ENCODE measurements at regions not wholly inside any gene's neighbourhood (a gene's known extent, or its start where the extent isn't known, plus 50 kb on each side); places are given as distances from the start of the nearest gene placed in this dataset.

DNA sequence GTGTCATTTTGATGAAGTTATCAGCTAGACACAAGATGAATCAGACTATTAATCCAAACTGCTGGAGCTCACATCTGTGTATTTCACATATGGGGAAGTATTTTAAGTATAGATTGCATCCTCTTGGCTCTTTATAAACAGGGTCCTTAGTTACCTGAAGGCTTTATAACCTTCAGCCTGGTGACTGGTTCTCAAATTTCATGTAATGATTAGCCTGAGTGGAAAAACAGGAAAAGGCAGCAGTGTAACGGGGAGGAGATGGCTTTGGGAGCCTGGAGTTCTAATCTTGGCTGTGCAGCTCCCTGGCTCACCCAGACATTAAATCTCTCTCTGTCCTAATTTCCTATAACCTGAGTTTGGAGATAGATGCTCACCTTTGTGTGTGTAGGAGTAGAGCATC lies 103.8 kb upstream of the HPF1 start:
- ChIA-PET POLR2A (no interaction called here), CTCF (no interaction called here)
- no peak for TF ChIP-seq CTCF (IDR thresholded peaks at IDR 0.05; ENCODE audit: insufficient read depth, low read depth, low read length)

DNA sequence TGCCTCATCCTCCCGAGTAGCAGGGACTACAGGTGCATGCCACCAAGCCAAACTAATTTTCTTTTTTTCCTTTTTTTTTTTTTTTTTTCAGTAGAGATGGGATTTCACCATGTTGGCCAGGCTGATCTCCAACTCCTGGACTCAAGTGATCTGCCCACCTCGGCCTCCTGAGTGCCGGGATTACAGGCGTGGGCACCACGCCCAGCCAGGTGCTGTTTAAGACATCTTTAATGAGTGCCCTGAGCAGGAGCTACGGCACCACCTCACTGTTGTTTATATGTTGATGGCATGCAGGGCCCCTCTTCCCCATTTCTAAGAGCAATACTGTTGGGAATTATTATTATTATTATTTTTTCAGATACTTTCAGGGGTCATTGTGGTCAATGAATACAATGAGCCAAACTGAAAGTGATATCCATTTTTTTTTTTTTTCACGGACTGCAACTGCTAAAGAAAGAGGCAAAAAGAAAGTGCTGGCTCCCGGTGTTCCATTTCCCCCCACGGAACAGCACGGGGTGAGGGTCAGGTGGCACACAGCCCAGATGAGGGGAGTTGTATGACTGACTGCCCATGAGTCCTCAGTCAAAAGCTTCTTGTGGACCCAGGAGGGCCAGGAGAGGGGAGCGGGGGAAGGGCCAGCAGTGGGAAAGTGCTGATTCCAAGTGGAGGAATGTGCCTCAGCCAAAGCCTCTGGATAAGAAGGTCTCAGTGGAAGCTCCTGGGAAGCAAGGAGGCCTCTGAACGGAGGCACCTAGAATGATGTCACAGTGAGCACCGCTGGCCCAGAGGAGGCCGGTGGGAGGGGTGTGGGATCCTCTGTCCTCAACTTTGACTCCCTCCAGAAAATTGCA lies 101.8 kb upstream of the HPF1 start:
- Histone ChIP-seq H3K27me3 (ENCODE audit: control insufficient read depth, insufficient read depth, low read length) (no peaks in the 10 kb centered on the region; the same call in 1 of the 2 replicates), H3K36me3 (ENCODE audit: control insufficient read depth, insufficient read depth, low read length) (no peaks in the 10 kb centered on the region), H3K4me3 (ENCODE audit: low read depth, low read length) (no peak overlapping the region)
- no peak for DNase-seq (ENCODE audit: low read depth)
- POLR2A ChIA-PET = no interaction called here
- TF ChIP-seq CTCF (IDR thresholded peaks at IDR 0.05; ENCODE audit: insufficient read depth, low read depth, low read length) = no peak
- CTCF ChIA-PET = no interaction called here

More for the DNA sequence above, 103.8 kb upstream of the HPF1 start:
- H3K36me3 ChIP-seq (ENCODE audit: control insufficient read depth, insufficient read depth, low read length) = no peaks in the 10 kb centered on the region
- no peaks in the 10 kb centered on the region; the same call in 1 of the 2 replicates for H3K27me3 ChIP-seq (ENCODE audit: control insufficient read depth, insufficient read depth, low read length)
- H3K4me3 ChIP-seq (ENCODE audit: low read depth, low read length) = no peak overlapping the region
- DNase-seq (ENCODE audit: low read depth) = no peak

DNA sequence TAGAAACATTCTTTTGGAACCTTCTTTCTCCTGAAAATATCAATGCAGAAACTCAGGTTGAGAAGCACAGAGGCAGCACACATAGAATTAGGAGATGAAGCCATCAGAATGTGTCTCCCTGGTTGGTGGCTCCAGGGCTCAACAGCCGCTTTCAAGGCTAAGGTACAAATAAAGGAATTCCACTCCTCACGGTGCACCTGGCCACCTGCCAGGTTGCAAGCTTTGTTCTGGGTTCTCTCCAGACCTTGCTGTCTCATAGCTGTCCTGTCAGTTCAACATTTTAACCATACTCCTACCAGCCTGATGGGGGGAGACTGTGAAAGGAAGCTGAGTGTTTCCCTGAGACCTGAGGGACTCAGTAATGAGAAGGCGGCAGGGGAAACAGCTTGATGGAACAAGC lies 96.3 kb upstream of the HPF1 start:
- no peaks in the 10 kb centered on the region for H3K36me3 ChIP-seq (ENCODE audit: control insufficient read depth, insufficient read depth, low read length)
- no peak for DNase-seq (ENCODE audit: low read depth)
- peaks cover 1% of the 10 kb centered on the region; the same call in 1 of the 2 replicates for H3K27me3 ChIP-seq (ENCODE audit: control insufficient read depth, insufficient read depth, low read length)
- CTCF ChIA-PET = no interaction called here
- POLR2A ChIA-PET = no interaction called here
- H3K4me3 ChIP-seq (ENCODE audit: low read depth, low read length) = no peak overlapping the region
- TF ChIP-seq CTCF (IDR thresholded peaks at IDR 0.05; ENCODE audit: insufficient read depth, low read depth, low read length) = no peak

GRCh38 chr4:169852481-169852880 lies 94.7 kb upstream of the HPF1 start:
- no peak for DNase-seq (ENCODE audit: low read depth)
- no peaks in the 10 kb centered on the region for H3K36me3 ChIP-seq (ENCODE audit: control insufficient read depth, insufficient read depth, low read length)
- H3K4me3 ChIP-seq (ENCODE audit: low read depth, low read length) = no peak overlapping the region
- peaks cover 1% of the 10 kb centered on the region; the same call in 1 of the 2 replicates for H3K27me3 ChIP-seq (ENCODE audit: control insufficient read depth, insufficient read depth, low read length)
- POLR2A ChIA-PET = no interaction called here
- CTCF ChIA-PET = no interaction called here
- no peak for TF ChIP-seq CTCF (IDR thresholded peaks at IDR 0.05; ENCODE audit: insufficient read depth, low read depth, low read length)

- Histone ChIP-seq H3K4me3 (ENCODE audit: low read depth, low read length) (no peak overlapping the region), H3K27me3 (ENCODE audit: control insufficient read depth, insufficient read depth, low read length) (peaks cover 1% of the 10 kb centered on the region; the same call in 1 of the 2 replicates), H3K36me3 (ENCODE audit: control insufficient read depth, insufficient read depth, low read length) (no peaks in the 10 kb centered on the region)
- DNase-seq (ENCODE audit: low read depth) = no peak
- CTCF ChIA-PET = no interaction called here
- TF ChIP-seq CTCF (IDR thresholded peaks at IDR 0.05; ENCODE audit: insufficient read depth, low read depth, low read length) = no peak
- POLR2A ChIA-PET = no interaction called here
Measured at GRCh38 chr4:169851750-169852149, 94.0 kb upstream of the HPF1 start.
